Tibial artery (tissue), 4 donors: ENCODE measurements at regions not wholly inside any gene's neighbourhood (a gene's known extent, or its start where the extent isn't known, plus 50 kb on each side); places are given as distances from the start of the nearest gene placed in this dataset.
"Not testable (repeated sequence)": the region's sequence is repeated elsewhere in the genome, so short reads cannot be mapped to it uniquely, and the experiment has no call there.

ENCODE experiments used
- DNase-seq, 2 donors: peaks; one replicate each; pipeline ENCODE4 v3.0.0-alpha.2; 2019
- H3K27ac ChIP-seq, 2 donors: fragments of 200-600 bp; sonication (generic) in 1 of 2; 1 replicate in 1 of 2; 2 replicates in 1 of 2; pipeline ENCODE4 v1.5.1; 2018 to 2019; ENCODE audit warnings: mild to moderate bottlenecking in 1 of 2
- H3K27me3 ChIP-seq, 2 donors: fragments of 200-600 bp; sonication (generic) in 1 of 2; one replicate each; pipeline versions ENCODE4 v1.5.1 to v1.6.0; 2016 to 2019
- H3K36me3 ChIP-seq, 3 donors: fragments of 200-600 bp; sonication (generic) in 2 of 3; one replicate each; pipeline ENCODE4 v1.5.1; 2016 to 2019; ENCODE audit warnings: mild to moderate bottlenecking in 2 of 3
- H3K4me1 ChIP-seq, 4 donors: fragments of 200-600 bp; sonication (generic) in 2 of 4; 1 replicate in 3 of 4; 2 replicates in 1 of 4; pipeline ENCODE4 v1.5.1; 2016 to 2019
- H3K4me3 ChIP-seq, 2 donors: fragments of 200-600 bp; sonication (generic) in 1 of 2; 1 replicate in 1 of 2; 2 replicates in 1 of 2; pipeline ENCODE4 v1.5.1; 2018 to 2019; ENCODE audit warnings: mild to moderate bottlenecking in 2 of 2
- H3K9me3 ChIP-seq, 3 donors: fragments of 200-600 bp; sonication (generic) in 1 of 3; one replicate each; pipeline ENCODE4 v1.5.1; 2016 to 2019
- intact Hi-C: fragments of 100-400 bp; cut with DNase I; formaldehyde crosslinking; loops from one replicate; pipeline ENCODE4 v1.15.0; 2023; ENCODE audit warnings: low total_unique reads
- TF ChIP-seq, protein P1 (sequence below), 2 experiments: fragments of 200-600 bp in 1 of 2; fragments of 450-650 bp in 1 of 2; IDR thresholded peaks; one replicate each; pipeline ENCODE4 v1.5.1; 2017 to 2019; ENCODE audit warnings: antibody characterized with exemption in 2 of 2, mild to moderate bottlenecking in 1 of 2, moderate library complexity in 1 of 2

DNA sequence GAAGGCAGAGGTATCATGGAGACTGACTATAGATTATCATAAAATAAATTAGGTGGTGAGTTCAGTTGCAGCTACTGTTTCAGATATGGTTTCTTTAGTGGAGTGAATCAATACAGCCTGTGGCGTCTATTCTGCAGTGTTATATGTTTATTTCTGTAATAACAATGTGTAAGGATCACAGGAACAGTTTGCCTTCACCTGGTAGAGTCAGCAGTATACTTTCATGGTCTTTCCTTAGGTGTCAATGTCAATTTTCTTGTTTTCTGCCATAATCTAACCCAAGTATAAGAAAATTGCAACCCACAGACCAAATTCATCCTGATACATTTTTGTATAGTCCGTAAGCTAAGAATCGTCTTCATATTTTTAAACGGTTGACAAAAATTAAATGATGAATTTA, 140.4 kb upstream of the ATF7IP start:
- Histone ChIP-seq H3K27me3 (no peaks in the 10 kb centered on the region), H3K9me3 (peaks cover 0 to 4% (median 4%) of the 10 kb centered on the region in 3 donors), H3K27ac (no peak overlapping the region), H3K4me3 (no peak overlapping the region), H3K4me1 (no peaks in the 10 kb centered on the region), H3K36me3 (no peaks in the 10 kb centered on the region)
- intact Hi-C loops: no loop called here
- no peak for DNase-seq
- TF ChIP-seq, protein P1, sequence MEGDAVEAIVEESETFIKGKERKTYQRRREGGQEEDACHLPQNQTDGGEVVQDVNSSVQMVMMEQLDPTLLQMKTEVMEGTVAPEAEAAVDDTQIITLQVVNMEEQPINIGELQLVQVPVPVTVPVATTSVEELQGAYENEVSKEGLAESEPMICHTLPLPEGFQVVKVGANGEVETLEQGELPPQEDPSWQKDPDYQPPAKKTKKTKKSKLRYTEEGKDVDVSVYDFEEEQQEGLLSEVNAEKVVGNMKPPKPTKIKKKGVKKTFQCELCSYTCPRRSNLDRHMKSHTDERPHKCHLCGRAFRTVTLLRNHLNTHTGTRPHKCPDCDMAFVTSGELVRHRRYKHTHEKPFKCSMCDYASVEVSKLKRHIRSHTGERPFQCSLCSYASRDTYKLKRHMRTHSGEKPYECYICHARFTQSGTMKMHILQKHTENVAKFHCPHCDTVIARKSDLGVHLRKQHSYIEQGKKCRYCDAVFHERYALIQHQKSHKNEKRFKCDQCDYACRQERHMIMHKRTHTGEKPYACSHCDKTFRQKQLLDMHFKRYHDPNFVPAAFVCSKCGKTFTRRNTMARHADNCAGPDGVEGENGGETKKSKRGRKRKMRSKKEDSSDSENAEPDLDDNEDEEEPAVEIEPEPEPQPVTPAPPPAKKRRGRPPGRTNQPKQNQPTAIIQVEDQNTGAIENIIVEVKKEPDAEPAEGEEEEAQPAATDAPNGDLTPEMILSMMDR (IDR thresholded peaks at IDR 0.05): no peak

DNA sequence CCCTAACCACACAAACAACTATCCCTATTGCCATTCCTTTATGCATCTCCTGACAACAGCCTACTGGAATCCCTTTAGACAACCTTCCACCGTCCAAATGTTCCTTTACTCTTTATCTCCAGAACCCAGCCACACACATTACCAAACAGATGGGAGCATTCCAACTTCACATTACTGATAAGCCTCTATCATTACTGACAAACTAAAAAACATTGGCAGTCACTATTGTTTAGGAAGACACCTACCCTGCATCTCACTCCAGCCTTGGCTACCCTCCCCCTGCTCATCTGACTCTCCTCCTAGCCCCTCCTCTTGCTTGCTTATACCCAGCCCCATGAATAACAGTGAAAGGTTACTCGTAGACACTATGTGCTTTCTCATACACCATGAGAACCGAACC, 130.3 kb upstream of the ATF7IP start:
- H3K36me3 ChIP-seq, H3K27me3 ChIP-seq, H3K27ac ChIP-seq, H3K4me3 ChIP-seq, DNase-seq: not testable (repeated sequence)
- H3K4me1 ChIP-seq: peaks cover 0 to 12% (median 4%) of the 10 kb centered on the region in 4 donors
- intact Hi-C loops: loop anchor here (5.0 kb wide), 1 partner anchor 432 kb away; no protein-coding TSS in a partner anchor
- peaks cover 0 to 18% (median 12%) of the 10 kb centered on the region in 3 donors for H3K9me3 ChIP-seq

DNA sequence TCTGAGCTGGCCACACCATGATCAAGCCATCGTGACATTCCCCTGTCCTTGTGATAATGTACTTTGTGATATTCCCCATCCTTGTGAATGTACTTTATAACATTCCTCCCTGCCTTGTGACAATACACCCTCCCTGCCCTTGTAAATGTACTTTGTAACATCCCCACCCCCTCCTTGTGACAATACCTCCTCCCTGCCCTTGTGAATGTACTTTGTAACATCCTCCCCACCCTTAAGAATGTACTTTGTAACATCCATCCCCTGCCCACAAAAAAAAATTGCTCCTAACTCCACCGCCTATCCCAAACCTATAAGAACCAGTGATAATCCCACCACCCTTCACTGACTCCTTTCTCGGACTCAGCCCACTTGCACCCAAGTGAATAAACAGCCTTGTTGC, 128.8 kb upstream of the ATF7IP start:
- H3K4me1 ChIP-seq: peaks cover 0 to 14% (median 4%) of the 10 kb centered on the region in 4 donors
- intact Hi-C loops: loop anchor here (5.0 kb wide), 1 partner anchor 431 kb away; no protein-coding TSS in a partner anchor
- not testable (repeated sequence) for H3K27ac ChIP-seq, DNase-seq, H3K36me3 ChIP-seq, H3K9me3 ChIP-seq, H3K4me3 ChIP-seq, H3K27me3 ChIP-seq

DNA sequence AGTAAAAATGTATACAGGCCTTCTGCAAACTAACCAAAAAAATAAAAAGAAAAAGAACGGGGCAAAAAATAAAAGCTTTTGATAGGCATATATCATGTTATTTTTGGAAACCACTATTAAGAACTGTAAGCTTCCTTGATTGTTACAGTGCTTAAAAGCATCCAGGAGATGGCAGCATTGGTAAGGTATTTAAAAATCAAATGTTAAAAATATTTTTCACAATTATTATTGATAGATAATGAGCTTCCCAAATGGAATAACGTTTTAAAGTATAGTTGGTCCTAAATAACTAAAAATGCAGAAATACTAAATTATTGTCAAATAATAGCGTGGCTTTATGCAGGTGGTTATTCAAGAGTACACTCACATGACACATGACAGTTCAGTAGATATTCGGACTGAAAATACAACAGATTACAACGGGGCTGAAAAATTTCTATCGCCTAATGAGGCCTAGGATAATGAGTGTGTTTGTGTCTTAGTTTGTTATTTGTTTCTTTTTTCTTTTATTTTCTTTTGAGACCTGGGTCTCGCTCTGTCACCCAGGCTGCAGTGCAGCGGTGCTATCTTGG, 127.2 kb upstream of the ATF7IP start:
- Histone ChIP-seq H3K27ac (no peak overlapping the region), H3K4me3 (no peak overlapping the region), H3K4me1 (peaks cover 0 to 14% (median 4%) of the 10 kb centered on the region in 4 donors), H3K36me3 (no peaks in the 10 kb centered on the region), H3K27me3 (no peaks in the 10 kb centered on the region), H3K9me3 (peaks cover 0 to 21% (median 7%) of the 10 kb centered on the region in 3 donors)
- DNase-seq: no peak
- TF ChIP-seq, protein P1 (IDR thresholded peaks at IDR 0.05): peak; percentile 66 to 70
- intact Hi-C loops: loop anchor here (5.0 kb wide), 1 partner anchor 429 kb away; no protein-coding TSS in a partner anchor

DNA sequence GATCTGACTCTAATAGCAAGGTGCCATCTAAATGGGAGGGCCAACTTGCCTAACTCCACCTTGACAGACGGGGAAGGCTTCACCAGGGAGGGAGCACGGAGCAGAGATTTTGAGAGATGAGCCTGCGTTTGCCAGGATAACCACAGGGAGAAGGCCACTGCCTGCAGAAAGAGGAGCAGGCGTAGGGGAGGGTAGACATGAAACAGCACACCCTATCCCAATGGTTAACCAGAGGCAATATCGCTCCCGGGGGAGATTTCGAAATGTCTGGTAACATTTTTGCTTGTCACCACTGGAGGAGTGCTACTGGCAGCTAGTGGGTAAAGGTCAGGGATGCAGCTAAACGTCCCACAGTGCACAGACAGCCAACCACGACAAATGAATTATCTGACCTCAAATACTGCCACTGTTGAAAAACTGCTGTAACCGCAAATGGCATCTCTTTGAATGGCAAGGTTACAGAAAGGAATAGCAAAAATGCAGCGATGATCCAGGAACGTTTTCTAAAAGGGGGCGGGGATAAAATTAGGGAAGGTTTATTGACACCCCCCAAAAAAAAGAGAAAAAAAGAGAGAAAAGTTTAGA, 126.0 kb upstream of the ATF7IP start:
- Histone ChIP-seq H3K27me3 (no peaks in the 10 kb centered on the region), H3K9me3 (peaks cover 0 to 26% (median 17%) of the 10 kb centered on the region in 3 donors), H3K27ac (peak overlapping the region in 1 of 2 donors; percentile 26), H3K36me3 (peaks cover 0 to 4% (median 0%) of the 10 kb centered on the region in 3 donors), H3K4me1 (peaks cover 0 to 14% (median 4%) of the 10 kb centered on the region in 4 donors), H3K4me3 (peak overlapping the region; percentile 5 to 27)
- DNase-seq: peak in 1 of 2 donors; percentile 32
- intact Hi-C loops: loop anchor here (5.0 kb wide), 1 partner anchor 428 kb away; no protein-coding TSS in a partner anchor
- TF ChIP-seq, protein P1 (IDR thresholded peaks at IDR 0.05): no peak

DNA sequence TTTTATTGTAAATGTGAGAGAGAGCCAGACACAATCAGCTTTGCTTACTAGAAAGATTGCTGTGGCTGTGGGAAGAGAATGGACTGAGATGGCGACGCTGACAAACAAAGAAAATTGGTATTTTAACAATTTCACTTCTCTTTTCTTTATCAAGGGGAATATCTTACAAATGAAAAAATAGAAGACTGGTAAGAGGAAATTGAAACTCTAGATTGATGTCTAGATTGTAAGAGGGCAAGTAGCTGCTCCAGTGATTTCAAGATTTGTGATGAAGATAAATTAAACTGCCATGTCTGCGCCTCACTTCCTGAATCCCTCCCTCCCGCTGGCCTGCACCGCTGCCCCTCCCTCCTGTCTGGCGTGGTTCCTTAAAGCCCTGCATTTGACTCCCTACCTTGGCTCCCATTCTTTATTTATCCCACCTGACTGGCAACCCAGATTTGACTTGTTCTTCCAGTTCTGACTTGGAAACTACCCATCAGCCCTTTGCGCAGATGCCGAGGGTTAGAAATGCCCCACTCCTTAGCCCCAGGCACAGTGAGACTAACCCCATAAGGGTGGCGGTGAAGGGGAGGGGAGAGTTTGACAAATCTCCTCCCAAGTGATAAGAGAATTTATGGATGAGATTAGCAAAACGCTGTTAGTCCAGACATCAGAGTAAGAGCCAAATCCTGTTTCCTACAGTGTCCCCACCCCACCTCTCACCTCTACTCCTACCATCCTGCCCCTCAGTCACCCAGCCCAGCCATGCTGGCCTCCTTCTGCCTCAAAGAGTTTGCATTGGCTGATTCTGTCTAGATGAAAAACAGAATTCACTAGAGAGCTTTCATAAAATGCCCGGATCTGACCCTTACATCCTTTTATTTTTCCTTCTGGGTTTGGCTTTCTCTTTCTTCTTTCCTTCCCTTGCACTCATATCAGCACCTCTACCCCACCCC, 125.3 kb upstream of the ATF7IP start:
- no peaks in the 10 kb centered on the region for H3K27me3 ChIP-seq
- peak overlapping the region; percentile 5 to 27 for H3K4me3 ChIP-seq
- peaks cover 0 to 14% (median 4%) of the 10 kb centered on the region in 4 donors for H3K4me1 ChIP-seq
- H3K27ac ChIP-seq: peak overlapping the region in 1 of 2 donors; percentile 26
- intact Hi-C loops: loop anchor here (5.0 kb wide), 2 partner anchors 122 to 427 kb away; no protein-coding TSS in a partner anchor
- peaks cover 0 to 4% (median 0%) of the 10 kb centered on the region in 3 donors for H3K36me3 ChIP-seq
- peak in 1 of 2 donors; percentile 26 for DNase-seq
- H3K9me3 ChIP-seq: peaks cover 0 to 26% (median 17%) of the 10 kb centered on the region in 3 donors
- TF ChIP-seq, protein P1 (IDR thresholded peaks at IDR 0.05): no peak
